Naive thymus-derived CD4-positive, alpha-beta T cell (primary cell): ENCODE measurements at regions not wholly inside any gene's neighbourhood (a gene's known extent, or its start where the extent isn't known, plus 50 kb on each side); places are given as distances from the start of the nearest gene placed in this dataset.
"Not testable (repeated sequence)": the region's sequence is repeated elsewhere in the genome, so short reads cannot be mapped to it uniquely, and the experiment has no call there.

Experiments used
- ATAC-seq: fragments of 150-1000 bp; cut with Tn5 transposase; 2 replicates; pipeline ENCODE4 v1.10.0; 2021; ENCODE audit warnings: mild to moderate bottlenecking, moderate library complexity
- CTCF ChIA-PET: fragments of 350-600 bp; sonication (Branson Sonifier 250); formaldehyde crosslinking; loops from one replicate; lab custom pipeline; 2021; ENCODE audit warnings: antibody characterized with exemption; lab: Charles Lee
- POLR2A ChIA-PET: fragments of 350-600 bp; sonication (Branson Sonifier 250); formaldehyde crosslinking; loops from one replicate; lab custom pipeline; 2021; ENCODE audit warnings: antibody characterized with exemption, inconsistent platforms; lab: Charles Lee
- DNase-seq, 9 donors: peaks; one replicate each; pipeline versions ENCODE4 v3.0.0 to v3.0.0-alpha.2; 2020 to 2022; ENCODE audit warnings: mixed read lengths in 1 of 9
- H3K27ac ChIP-seq: one replicate; pipeline ENCODE4 v1.7.0; 2013; ENCODE audit warnings: mild to moderate bottlenecking, low read depth, low read length, moderate library complexity
- H3K27me3 ChIP-seq, 2 donors: one replicate each; pipeline ENCODE4 v1.7.0; 2013; ENCODE audit warnings: low read length in 2 of 2, mild to moderate bottlenecking in 2 of 2, moderate library complexity in 2 of 2; ENCODE audit not compliant: control insufficient read depth in 2 of 2, insufficient read depth in 2 of 2
- H3K36me3 ChIP-seq, 3 experiments: 1 replicate in 2 of 3; 2 replicates in 1 of 3; pipeline ENCODE4 v1.7.0; 2013; ENCODE audit warnings: low read length in 3 of 3, mild to moderate bottlenecking in 3 of 3, moderate library complexity in 1 of 3; ENCODE audit not compliant: insufficient read depth in 3 of 3, control insufficient read depth in 2 of 3
- H3K4me1 ChIP-seq, 2 donors: one replicate each; pipeline ENCODE4 v1.7.0; 2013; ENCODE audit warnings: low read length in 2 of 2, mild to moderate bottlenecking in 2 of 2, moderate library complexity in 1 of 2; ENCODE audit not compliant: control insufficient read depth in 2 of 2, insufficient read depth in 2 of 2
- H3K4me3 ChIP-seq: 2 replicates; pipeline ENCODE4 v1.7.0; 2013; ENCODE audit warnings: mild to moderate bottlenecking, low read length
- H3K9me3 ChIP-seq, 3 experiments: 1 replicate in 2 of 3; 2 replicates in 1 of 3; pipeline ENCODE4 v1.7.0; 2013; ENCODE audit warnings: low read length in 3 of 3; ENCODE audit not compliant: control insufficient read depth in 2 of 3
- H3K27ac Mint-ChIP-seq, 9 donors: one replicate each; pipeline ENCODE4 v1.8.0; 2020 to 2022; ENCODE audit warnings: mixed read lengths in 9 of 9, mild to moderate bottlenecking in 8 of 9, moderate library complexity in 5 of 9, inconsistent platforms in 2 of 9
- H3K27me3 Mint-ChIP-seq, 5 donors: one replicate each; pipeline ENCODE4 v1.8.0; 2021 to 2022; ENCODE audit warnings: mixed read lengths in 5 of 5, mild to moderate bottlenecking in 1 of 5
- H3K36me3 Mint-ChIP-seq, 5 donors: one replicate each; pipeline ENCODE4 v1.8.0; 2020 to 2022; ENCODE audit warnings: mixed read lengths in 5 of 5, mild to moderate bottlenecking in 3 of 5, inconsistent platforms in 1 of 5
- H3K4me1 Mint-ChIP-seq, 7 donors: one replicate each; pipeline ENCODE4 v1.8.0; 2020 to 2022; ENCODE audit warnings: mixed read lengths in 7 of 7, mild to moderate bottlenecking in 3 of 7, inconsistent platforms in 1 of 7
- H3K4me3 Mint-ChIP-seq, 10 donors: one replicate each; pipeline ENCODE4 v1.8.0; 2020 to 2022; ENCODE audit warnings: mild to moderate bottlenecking in 10 of 10, mixed read lengths in 10 of 10, moderate library complexity in 6 of 10, inconsistent platforms in 2 of 10
- H3K9me3 Mint-ChIP-seq, 11 donors: one replicate each; pipeline ENCODE4 v1.8.0; 2020 to 2022; ENCODE audit warnings: mixed read lengths in 11 of 11, mild to moderate bottlenecking in 4 of 11, inconsistent platforms in 1 of 11, moderate library complexity in 1 of 11
- intact Hi-C, 2 donors: fragments of 100-400 bp; cut with micrococcal nuclease; formaldehyde crosslinking; loops; one replicate each; pipeline ENCODE4 v1.15.1; 2023

- peaks cover 0 to 2% (median 0%) of the 10 kb centered on the region in 11 donors for H3K9me3 Mint-ChIP-seq
- no peak overlapping the region for H3K4me3 Mint-ChIP-seq
- H3K4me1 ChIP-seq: no peaks in the 10 kb centered on the region
- H3K9me3 ChIP-seq: no peaks in the 10 kb centered on the region
- ChIA-PET POLR2A (no interaction called here), CTCF (no interaction called here)
- no peaks in the 10 kb centered on the region for H3K27me3 ChIP-seq
- H3K36me3 Mint-ChIP-seq: no peaks in the 10 kb centered on the region
- no peak overlapping the region for H3K4me3 ChIP-seq
- no peaks in the 10 kb centered on the region for H3K27me3 Mint-ChIP-seq
- ATAC-seq (no peak), DNase-seq (no peak)
- H3K27ac Mint-ChIP-seq: no peak overlapping the region
- no peaks in the 10 kb centered on the region for H3K36me3 ChIP-seq
- intact Hi-C loops: no loop called here
- H3K4me1 Mint-ChIP-seq: no peaks in the 10 kb centered on the region
- H3K27ac ChIP-seq: no peak overlapping the region
These were observed 615.0 kb upstream of the CHD1 start for GRCh38 chr5:99543841-99544240.

GRCh38 chr5:99534241-99534640 lies 605.4 kb upstream of the CHD1 start:
- H3K27me3 Mint-ChIP-seq, DNase-seq, POLR2A ChIA-PET, intact Hi-C loops, H3K4me3 ChIP-seq, H3K9me3 Mint-ChIP-seq, H3K27ac Mint-ChIP-seq, ATAC-seq, H3K36me3 ChIP-seq, H3K36me3 Mint-ChIP-seq, CTCF ChIA-PET, H3K4me3 Mint-ChIP-seq, H3K4me1 Mint-ChIP-seq, H3K4me1 ChIP-seq, H3K9me3 ChIP-seq, H3K27ac ChIP-seq, H3K27me3 ChIP-seq: not testable (repeated sequence)

GRCh38 chr5:99521666-99522065 lies 592.9 kb upstream of the CHD1 start:
- H3K27ac ChIP-seq, H3K4me1 ChIP-seq, DNase-seq, intact Hi-C loops, CTCF ChIA-PET, H3K36me3 Mint-ChIP-seq, ATAC-seq, H3K4me1 Mint-ChIP-seq, H3K4me3 ChIP-seq, H3K4me3 Mint-ChIP-seq, H3K27me3 ChIP-seq, H3K27me3 Mint-ChIP-seq, H3K9me3 ChIP-seq, H3K27ac Mint-ChIP-seq, POLR2A ChIA-PET, H3K9me3 Mint-ChIP-seq, H3K36me3 ChIP-seq: not testable (repeated sequence)

- H3K4me3 ChIP-seq, intact Hi-C loops, CTCF ChIA-PET, H3K27me3 ChIP-seq, ATAC-seq, H3K9me3 Mint-ChIP-seq, H3K36me3 Mint-ChIP-seq, H3K27ac ChIP-seq, DNase-seq, POLR2A ChIA-PET, H3K4me1 ChIP-seq, H3K4me1 Mint-ChIP-seq, H3K4me3 Mint-ChIP-seq, H3K27ac Mint-ChIP-seq, H3K27me3 Mint-ChIP-seq, H3K9me3 ChIP-seq, H3K36me3 ChIP-seq: not testable (repeated sequence)
These were observed 587.2 kb upstream of the CHD1 start for GRCh38 chr5:99515864-99516490.

- H3K4me1 ChIP-seq, CTCF ChIA-PET, H3K4me1 Mint-ChIP-seq, H3K36me3 Mint-ChIP-seq, H3K27ac Mint-ChIP-seq, POLR2A ChIA-PET, H3K27me3 Mint-ChIP-seq, DNase-seq, intact Hi-C loops, H3K27me3 ChIP-seq, H3K4me3 ChIP-seq, H3K9me3 ChIP-seq, H3K36me3 ChIP-seq, ATAC-seq, H3K4me3 Mint-ChIP-seq, H3K27ac ChIP-seq: not testable (repeated sequence)
- peaks cover 0 to 22% (median 5%) of the 10 kb centered on the region in 11 donors for H3K9me3 Mint-ChIP-seq
These were observed 581.5 kb upstream of the CHD1 start for GRCh38 chr5:99510237-99510866.

GRCh38 chr5:99509064-99509463 lies 580.3 kb upstream of the CHD1 start:
- H3K4me3 Mint-ChIP-seq, DNase-seq, H3K27me3 ChIP-seq, H3K27ac ChIP-seq, CTCF ChIA-PET, H3K4me1 ChIP-seq, intact Hi-C loops, ATAC-seq, POLR2A ChIA-PET, H3K9me3 ChIP-seq, H3K27me3 Mint-ChIP-seq, H3K27ac Mint-ChIP-seq, H3K36me3 Mint-ChIP-seq, H3K4me3 ChIP-seq, H3K36me3 ChIP-seq, H3K4me1 Mint-ChIP-seq: not testable (repeated sequence)
- peaks cover 0 to 22% (median 5%) of the 10 kb centered on the region in 11 donors for H3K9me3 Mint-ChIP-seq

GRCh38 chr5:99495456-99495855 lies 566.6 kb upstream of the CHD1 start:
- H3K9me3 Mint-ChIP-seq, H3K27ac Mint-ChIP-seq, intact Hi-C loops, H3K4me1 Mint-ChIP-seq, POLR2A ChIA-PET, H3K4me3 ChIP-seq, H3K4me1 ChIP-seq, H3K27ac ChIP-seq, DNase-seq, H3K9me3 ChIP-seq, CTCF ChIA-PET, ATAC-seq, H3K4me3 Mint-ChIP-seq, H3K27me3 Mint-ChIP-seq, H3K27me3 ChIP-seq, H3K36me3 ChIP-seq, H3K36me3 Mint-ChIP-seq: not testable (repeated sequence)
